Upper lobe of left lung (tissue), 6 donors: ENCODE measurements at regions not wholly inside any gene's neighbourhood (a gene's known extent, or its start where the extent isn't known, plus 50 kb on each side); places are given as distances from the start of the nearest gene placed in this dataset.
"Not testable (repeated sequence)": the region's sequence is repeated elsewhere in the genome, so short reads cannot be mapped to it uniquely, and the experiment has no call there.

Source experiments
- ATAC-seq, 2 donors: fragments of 200-7000 bp; cut with Tn5 transposase; one replicate each; pipeline ENCODE4 v1.9.1; 2022; ENCODE audit warnings: mild to moderate bottlenecking in 2 of 2, moderate library complexity in 2 of 2; ENCODE audit not compliant: low FRiP score in 2 of 2
- DNase-seq, 2 donors: peaks; one replicate each; pipeline ENCODE4 v3.0.0-alpha.2; 2019 to 2020
- H3K27ac ChIP-seq, 4 donors: fragments of 200-600 bp; sonication (generic); one replicate each; pipeline ENCODE4 v1.5.1; 2016 to 2019
- H3K27me3 ChIP-seq, 4 donors: fragments of 200-600 bp; sonication (generic); one replicate each; pipeline ENCODE4 v1.5.1; 2017 to 2019
- H3K36me3 ChIP-seq, 4 donors: fragments of 200-600 bp; sonication (generic); one replicate each; pipeline ENCODE4 v1.5.1; 2016 to 2019
- H3K4me1 ChIP-seq, 4 donors: fragments of 200-600 bp; sonication (generic); one replicate each; pipeline ENCODE4 v1.5.1; 2018 to 2019
- H3K4me3 ChIP-seq, 4 donors: fragments of 200-600 bp; sonication (generic); one replicate each; pipeline ENCODE4 v1.5.1; 2017 to 2019; ENCODE audit warnings: mild to moderate bottlenecking in 2 of 4, moderate library complexity in 1 of 4
- H3K9me3 ChIP-seq, 4 donors: fragments of 200-600 bp; sonication (generic); one replicate each; pipeline ENCODE4 v1.5.1; 2018 to 2019
- CTCF ChIP-seq, 6 experiments: fragments of 450-650 bp in 4 of 6; fragments of 200-600 bp in 2 of 6; sonication (generic) in 2 of 6; IDR thresholded peaks; one replicate each; pipeline ENCODE4 v1.5.1; 2016 to 2019; ENCODE audit warnings: antibody characterized with exemption in 6 of 6
- EP300 ChIP-seq, 4 donors: sonication (generic); formaldehyde crosslinking; IDR thresholded peaks; one replicate each; pipeline ENCODE4 v1.5.1; 2017; ENCODE audit warnings: antibody characterized with exemption in 4 of 4, control low read depth in 2 of 4
- POLR2A ChIP-seq, 4 donors: fragments of 450-650 bp; IDR thresholded peaks; one replicate each; pipeline ENCODE4 v1.5.1; 2016 to 2017; ENCODE audit warnings: antibody characterized with exemption in 4 of 4, mild to moderate bottlenecking in 2 of 4
- POLR2AphosphoS5 ChIP-seq, 2 donors: sonication (generic); formaldehyde crosslinking; IDR thresholded peaks; one replicate each; pipeline ENCODE4 v1.5.1; 2017; ENCODE audit warnings: antibody characterized with exemption in 2 of 2
- WGBS, 2 donors: methylation state at CpG; one replicate each; pipeline ENCODE4 v1.1.5; 2017 to 2018; 5-methylcytosine and 5-hydroxymethylcytosine counted together
- donor health status: DM: no; HTN: no; CAD: no; lungs with moderate emphysema.
- donor health status: DM: no; HTN: yes; CAD: no; lungs with severe emphysema.

- TF ChIP-seq POLR2AphosphoS5 (IDR thresholded peaks at IDR 0.05) (no peak), EP300 (IDR thresholded peaks at IDR 0.05) (no peak), POLR2A (IDR thresholded peaks at IDR 0.05) (no peak), CTCF (IDR thresholded peaks at IDR 0.05) (no peak)
- ATAC-seq, result no peak
- Histone ChIP-seq H3K4me1 (no peaks in the 10 kb centered on the region), H3K4me3 (no peak overlapping the region), H3K36me3 (no peaks in the 10 kb centered on the region), H3K27ac (no peak overlapping the region), H3K27me3 (no peaks in the 10 kb centered on the region), H3K9me3 (peaks cover 0 to 3% (median 0%) of the 10 kb centered on the region in 4 donors)
- DNase-seq, result no peak
- 53 to 74% methylated on average over 3 of the region's 3 CpGs for WGBS, 2 donors
Observed at GRCh38 chr13:34371645-34372395, 553.9 kb downstream of the RFC3 start.

GRCh38 chr13:34372581-34372980, 554.6 kb downstream of the RFC3 start:
- Histone ChIP-seq H3K4me1 (no peaks in the 10 kb centered on the region), H3K9me3 (no peaks in the 10 kb centered on the region), H3K4me3 (no peak overlapping the region), H3K27ac (no peak overlapping the region), H3K36me3 (no peaks in the 10 kb centered on the region), H3K27me3 (no peaks in the 10 kb centered on the region)
- TF ChIP-seq CTCF (IDR thresholded peaks at IDR 0.05) (no peak), POLR2A (IDR thresholded peaks at IDR 0.05) (no peak), POLR2AphosphoS5 (IDR thresholded peaks at IDR 0.05) (no peak), EP300 (IDR thresholded peaks at IDR 0.05) (no peak)
- WGBS, 2 donors, result 54 to 79% methylated on average over 4 of the region's 4 CpGs
- no peak for DNase-seq
- ATAC-seq, result no peak

- Histone ChIP-seq H3K36me3 (no peaks in the 10 kb centered on the region), H3K4me1 (no peaks in the 10 kb centered on the region), H3K9me3 (no peaks in the 10 kb centered on the region), H3K27me3 (no peaks in the 10 kb centered on the region), H3K4me3 (no peak overlapping the region), H3K27ac (no peak overlapping the region)
- ATAC-seq (no peak), DNase-seq (no peak)
- TF ChIP-seq POLR2A (IDR thresholded peaks at IDR 0.05), result no peak
- no peak for TF ChIP-seq CTCF (IDR thresholded peaks at IDR 0.05)
- no peak for TF ChIP-seq EP300 (IDR thresholded peaks at IDR 0.05)
- TF ChIP-seq POLR2AphosphoS5 (IDR thresholded peaks at IDR 0.05), result no peak
Observed at GRCh38 chr13:34376483-34376882, 558.5 kb downstream of the RFC3 start.

GRCh38 chr13:34381228-34381627, 560.8 kb upstream of the NBEA start:
- TF ChIP-seq CTCF (IDR thresholded peaks at IDR 0.05), result no peak
- no peak for TF ChIP-seq EP300 (IDR thresholded peaks at IDR 0.05)
- no peak for TF ChIP-seq POLR2A (IDR thresholded peaks at IDR 0.05)
- no peak for TF ChIP-seq POLR2AphosphoS5 (IDR thresholded peaks at IDR 0.05)
- no peak overlapping the region for H3K4me3 ChIP-seq
- H3K36me3 ChIP-seq, result no peaks in the 10 kb centered on the region
- H3K27me3 ChIP-seq, result no peaks in the 10 kb centered on the region
- H3K9me3 ChIP-seq, result no peaks in the 10 kb centered on the region
- ATAC-seq (no peak), DNase-seq (no peak)
- no peaks in the 10 kb centered on the region for H3K4me1 ChIP-seq
- WGBS, 2 donors, result 87 to 90% methylated on average over 6 of the region's 6 CpGs
- H3K27ac ChIP-seq, result no peak overlapping the region

- ATAC-seq, result no peak
- 76 to 80% methylated on average over 3 of the region's 3 CpGs for WGBS, 2 donors
- Histone ChIP-seq H3K27ac (no peak overlapping the region), H3K4me1 (no peaks in the 10 kb centered on the region), H3K27me3 (no peaks in the 10 kb centered on the region), H3K4me3 (no peak overlapping the region), H3K9me3 (no peaks in the 10 kb centered on the region), H3K36me3 (no peaks in the 10 kb centered on the region)
- no peak for DNase-seq
- TF ChIP-seq CTCF (IDR thresholded peaks at IDR 0.05) (no peak), POLR2A (IDR thresholded peaks at IDR 0.05) (no peak), POLR2AphosphoS5 (IDR thresholded peaks at IDR 0.05) (no peak), EP300 (IDR thresholded peaks at IDR 0.05) (no peak)
Observed at GRCh38 chr13:34383728-34384127, 558.3 kb upstream of the NBEA start.

- not testable (repeated sequence) for H3K4me3 ChIP-seq, H3K4me1 ChIP-seq, ATAC-seq, H3K36me3 ChIP-seq, H3K27me3 ChIP-seq, DNase-seq, H3K27ac ChIP-seq, H3K9me3 ChIP-seq
Observed at GRCh38 chr13:34386229-34386628, 555.8 kb upstream of the NBEA start.
